Endothelial cell of umbilical vein (primary cell): ENCODE measurements at regions not wholly inside any gene's neighbourhood (a gene's known extent, or its start where the extent isn't known, plus 50 kb on each side); places are given as distances from the start of the nearest gene placed in this dataset.

Source experiments
- BruUV-seq: library from RNA; stranded (reverse); fragments of 400-500 nt; replicated peaks from 2 replicates; lab custom pipeline; 2021; lab: Mats Ljungman, UMichigan
- CTCF ChIA-PET: fragments of 300-600, 350-600 bp; sonication (Branson Sonifier 250); formaldehyde crosslinking; loops from one replicate; lab custom pipeline; 2021; ENCODE audit warnings: antibody characterized with exemption, inconsistent platforms; lab: Charles Lee
- POLR2A ChIA-PET: fragments of 300-600, 350-600 bp; sonication (Branson Sonifier 250); formaldehyde crosslinking; loops from one replicate; lab custom pipeline; 2021; ENCODE audit warnings: antibody characterized with exemption, inconsistent platforms; lab: Charles Lee
- DNase-seq: peaks from one replicate; pipeline ENCODE4 v3.0.0-alpha.2; 2011; ENCODE audit warnings: low read depth, low spot score
- FAIRE-seq: peaks from 2 replicates; lab custom pipeline; 2011; peaks lifted over from hg19 to GRCh38; lab: Jason Lieb, UNC
- H2AFZ ChIP-seq: 2 replicates; pipeline ENCODE4 v1.6.0; 2012; ENCODE audit warnings: low read depth, low read length, control low read depth, inconsistent platforms
- H3K27ac ChIP-seq: 2 replicates; pipeline ENCODE4 v1.5.1; 2011; ENCODE audit warnings: low read depth, mild to moderate bottlenecking, control low read depth, low read length, moderate library complexity; ENCODE audit not compliant: insufficient read depth
- H3K27me3 ChIP-seq, 2 experiments: 2 replicates each; pipeline versions ENCODE4 v1.6.0 to v1.6.1; 2011; ENCODE audit warnings: low read length in 2 of 2, mixed read lengths in 1 of 2; ENCODE audit not compliant: control insufficient read depth in 2 of 2, insufficient read depth in 2 of 2
- H3K36me3 ChIP-seq, 2 experiments: 2 replicates in 1 of 2; 3 replicates in 1 of 2; pipeline ENCODE4 v1.5.1; 2011; ENCODE audit warnings: low read length in 2 of 2, mild to moderate bottlenecking in 1 of 2, moderate library complexity in 1 of 2; ENCODE audit not compliant: control insufficient read depth in 2 of 2, insufficient read depth in 2 of 2; ENCODE audit errors: extremely low read depth in 1 of 2
- H3K4me1 ChIP-seq: 3 replicates; pipeline ENCODE4 v1.5.1; 2011; ENCODE audit warnings: mild to moderate bottlenecking, low read length; ENCODE audit not compliant: control insufficient read depth, insufficient read depth; ENCODE audit errors: extremely low read depth
- H3K4me2 ChIP-seq: 2 replicates; pipeline ENCODE4 v1.6.1; 2011; ENCODE audit warnings: low read length, control low read depth, mixed read lengths; ENCODE audit not compliant: insufficient read depth
- H3K4me3 ChIP-seq, 3 experiments: fragments of 200-600 bp in 1 of 3; sonication (generic), shearing (Covaris generic) in 1 of 3; replicated peaks in 1 of 3; 2 replicates each; pipeline ENCODE4 v1.5.1; 2011 to 2016; ENCODE audit warnings: control low read depth in 3 of 3, low read length in 3 of 3, mild to moderate bottlenecking in 2 of 3, inconsistent platforms in 1 of 3, low read depth in 1 of 3, moderate library complexity in 1 of 3; ENCODE audit not compliant: insufficient read depth in 1 of 3
- H3K79me2 ChIP-seq: 2 replicates; pipeline ENCODE4 v1.6.0; 2012; ENCODE audit warnings: low read length, inconsistent platforms; ENCODE audit not compliant: control insufficient read depth, insufficient read depth
- H3K9ac ChIP-seq: replicated peaks from 2 replicates; pipeline ENCODE3; 2011; ENCODE audit warnings: low read length, control low read depth; ENCODE audit not compliant: insufficient read depth; ENCODE audit errors: extremely low read depth
- H3K9me1 ChIP-seq: replicated peaks from 3 replicates; pipeline ENCODE4 v1.6.0; 2011; ENCODE audit warnings: mild to moderate bottlenecking, low read length; ENCODE audit not compliant: control insufficient read depth, insufficient read depth; ENCODE audit errors: extremely low read depth
- H3K9me3 ChIP-seq: replicated peaks from 2 replicates; pipeline ENCODE4 v1.5.1; 2012; ENCODE audit warnings: low read length, inconsistent platforms; ENCODE audit not compliant: control insufficient read depth, insufficient read depth
- H4K20me1 ChIP-seq: replicated peaks from 2 replicates; pipeline ENCODE3; 2011; ENCODE audit warnings: mild to moderate bottlenecking, low read length; ENCODE audit not compliant: control insufficient read depth, insufficient read depth; ENCODE audit errors: extremely low read depth
- CTCF ChIP-seq, 2 donors: IDR thresholded peaks; 1 replicate in 1 of 2; 2 replicates in 1 of 2; pipeline ENCODE4 v1.5.1; 2011; ENCODE audit warnings: low read length in 2 of 2, mild to moderate bottlenecking in 2 of 2, moderate library complexity in 2 of 2, control low read depth in 1 of 2, inconsistent platforms in 1 of 2, low read depth in 1 of 2; ENCODE audit not compliant: insufficient read depth in 1 of 2; ENCODE audit errors: extremely low read depth in 1 of 2
- EZH2 ChIP-seq: IDR thresholded peaks from 2 replicates; pipeline ENCODE4 v1.6.1; 2012; ENCODE audit warnings: borderline replicate concordance, low read depth, mild to moderate bottlenecking, moderate library complexity, low read length, inconsistent platforms; ENCODE audit not compliant: severe bottlenecking
- FOS ChIP-seq: IDR thresholded peaks from 2 replicates; pipeline ENCODE4 v1.6.1; 2011; ENCODE audit warnings: mild to moderate bottlenecking, low read length, moderate library complexity, borderline replicate concordance; ENCODE audit not compliant: insufficient read depth
- GATA2 ChIP-seq: IDR thresholded peaks from 2 replicates; pipeline ENCODE4 v1.7.0; 2011; ENCODE audit warnings: low read depth, mild to moderate bottlenecking, moderate library complexity, mixed read lengths, low read length; ENCODE audit not compliant: insufficient read length, insufficient read depth
- JUN ChIP-seq: IDR thresholded peaks from 2 replicates; pipeline ENCODE4 v1.6.1; 2011; ENCODE audit warnings: borderline replicate concordance, low read depth; ENCODE audit not compliant: insufficient read length, insufficient read depth
- MAX ChIP-seq: IDR thresholded peaks from 2 replicates; pipeline ENCODE4 v1.6.1; 2011; ENCODE audit not compliant: insufficient read depth, insufficient read length
- MYC ChIP-seq: IDR thresholded peaks from one replicate; pipeline ENCODE4 v1.6.1; 2011; ENCODE audit warnings: mild to moderate bottlenecking, low read depth, low read length
- POLR2A ChIP-seq: IDR thresholded peaks from 2 replicates; pipeline ENCODE4 v1.6.1; 2012; ENCODE audit warnings: low read depth, mild to moderate bottlenecking, control low read depth, low read length
- POLR2AphosphoS5 ChIP-seq: IDR thresholded peaks from 2 replicates; pipeline ENCODE4 v1.6.1; 2012; ENCODE audit warnings: low read depth, mild to moderate bottlenecking, control low read depth, low read length, moderate library complexity; ENCODE audit not compliant: insufficient read depth
- dilution Hi-C: fragments of 300-500 bp; cut with MboI; formaldehyde crosslinking; loops from one replicate; pipeline ENCODE4 v1.15.0; 2019; ENCODE audit warnings: low sequenced_read_pairs; ENCODE audit not compliant: extremely low pct_ligation_motif_present
- intact Hi-C: fragments of 100-400 bp; cut with micrococcal nuclease; formaldehyde crosslinking; loops from one replicate; pipeline ENCODE4 v1.10.0; 2022

GRCh38 chr6:137953761-137954160 is 86.7 kb downstream of the TNFAIP3 start:
- no peaks in the 10 kb centered on the region for H3K27me3 ChIP-seq
- no peak overlapping the region for H3K4me2 ChIP-seq
- TF ChIP-seq POLR2A (no peak), EZH2 (no peak), FOS (no peak)
- FAIRE-seq (no peak), DNase-seq (no peak)
- ChIA-PET CTCF (no interaction called here), POLR2A (no interaction called here)
- no peak overlapping the region for H2AFZ ChIP-seq
- H3K4me1 ChIP-seq = no peaks in the 10 kb centered on the region
- no TSS peak for BruUV-seq
- dilution Hi-C loops (no loop called here), intact Hi-C loops (no loop called here)
- H3K79me2 ChIP-seq = no peaks in the 10 kb centered on the region
- H3K27ac ChIP-seq = no peak overlapping the region
- H3K9me1 ChIP-seq = no peaks in the 10 kb centered on the region
- no peak overlapping the region for H3K4me3 ChIP-seq
- H3K9ac ChIP-seq = no peak overlapping the region
- no peaks in the 10 kb centered on the region for H4K20me1 ChIP-seq
- H3K9me3 ChIP-seq = no peaks in the 10 kb centered on the region
- H3K36me3 ChIP-seq = no peaks in the 10 kb centered on the region

GRCh38 chr6:137954253-137954652 is 87.2 kb downstream of the TNFAIP3 start:
- no peak for DNase-seq
- H3K9me3 ChIP-seq = no peaks in the 10 kb centered on the region
- no peak overlapping the region for H3K9ac ChIP-seq
- no peak for FAIRE-seq
- no peak overlapping the region for H3K4me2 ChIP-seq
- TF ChIP-seq CTCF (IDR thresholded peaks at IDR 0.05; ENCODE audit: extremely low read depth in 1 of 2, insufficient read depth in 1 of 2, low read depth in 1 of 2, low read length in 2 of 2) (no peak), POLR2AphosphoS5 (no peak), EZH2 (no peak), MAX (no peak), JUN (no peak), FOS (no peak), MYC (no peak), POLR2A (no peak), GATA2 (no peak)
- H3K27ac ChIP-seq = no peak overlapping the region
- no peaks in the 10 kb centered on the region for H3K4me1 ChIP-seq
- intact Hi-C loops (no loop called here), dilution Hi-C loops (no loop called here)
- no peaks in the 10 kb centered on the region for H3K9me1 ChIP-seq
- H4K20me1 ChIP-seq = no peaks in the 10 kb centered on the region
- CTCF ChIA-PET = no interaction called here
- POLR2A ChIA-PET = no interaction called here
- no peaks in the 10 kb centered on the region for H3K36me3 ChIP-seq
- H2AFZ ChIP-seq = no peak overlapping the region
- H3K4me3 ChIP-seq = no peak overlapping the region
- BruUV-seq = no TSS peak
- no peaks in the 10 kb centered on the region for H3K79me2 ChIP-seq
- no peaks in the 10 kb centered on the region for H3K27me3 ChIP-seq
